D721Med (cell line): ENCODE measurements at regions not wholly inside any gene's neighbourhood (a gene's known extent, or its start where the extent isn't known, plus 50 kb on each side); places are given as distances from the start of the nearest gene placed in this dataset.

ENCODE experiments used
- DNase-seq: peaks from one replicate; pipeline ENCODE4 v3.0.0; 2011; ENCODE audit warnings: low spot score; ENCODE audit not compliant: insufficient read length
- FAIRE-seq: peaks from 2 replicates; lab custom pipeline; 2011; peaks lifted over from hg19 to GRCh38; lab: Jason Lieb, UNC
- CTCF ChIP-seq: IDR thresholded peaks from 2 replicates; pipeline ENCODE4 v1.5.1; 2012; ENCODE audit warnings: mild to moderate bottlenecking, control low read depth; ENCODE audit not compliant: insufficient read depth; ENCODE audit errors: missing control alignments

GRCh38 chr9:81370096-81370495, 319.3 kb downstream of the TLE1 start:
- no peak for TF ChIP-seq CTCF
- FAIRE-seq (no peak), DNase-seq (no peak)

DNA sequence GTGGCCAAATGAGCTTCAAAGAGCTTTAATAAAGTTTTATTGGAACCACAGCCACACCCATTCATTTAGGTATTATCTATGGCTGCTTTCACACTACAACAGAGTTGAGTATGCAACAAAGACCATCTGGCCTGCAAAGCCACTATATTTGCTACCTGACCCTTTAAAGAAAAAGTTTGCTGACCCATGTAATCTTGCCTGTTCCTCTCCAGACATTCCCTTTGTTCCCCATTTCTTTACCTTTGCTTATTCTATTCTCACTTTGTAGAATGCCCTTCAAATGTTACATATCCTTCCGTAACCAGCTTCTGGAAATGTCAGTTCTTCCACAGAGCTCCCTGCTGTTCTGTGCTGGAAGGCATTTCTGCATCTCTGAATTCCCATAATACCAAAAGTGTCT, 320.2 kb downstream of the TLE1 start:
- TF ChIP-seq CTCF: no peak
- DNase-seq (no peak), FAIRE-seq (no peak)

DNA sequence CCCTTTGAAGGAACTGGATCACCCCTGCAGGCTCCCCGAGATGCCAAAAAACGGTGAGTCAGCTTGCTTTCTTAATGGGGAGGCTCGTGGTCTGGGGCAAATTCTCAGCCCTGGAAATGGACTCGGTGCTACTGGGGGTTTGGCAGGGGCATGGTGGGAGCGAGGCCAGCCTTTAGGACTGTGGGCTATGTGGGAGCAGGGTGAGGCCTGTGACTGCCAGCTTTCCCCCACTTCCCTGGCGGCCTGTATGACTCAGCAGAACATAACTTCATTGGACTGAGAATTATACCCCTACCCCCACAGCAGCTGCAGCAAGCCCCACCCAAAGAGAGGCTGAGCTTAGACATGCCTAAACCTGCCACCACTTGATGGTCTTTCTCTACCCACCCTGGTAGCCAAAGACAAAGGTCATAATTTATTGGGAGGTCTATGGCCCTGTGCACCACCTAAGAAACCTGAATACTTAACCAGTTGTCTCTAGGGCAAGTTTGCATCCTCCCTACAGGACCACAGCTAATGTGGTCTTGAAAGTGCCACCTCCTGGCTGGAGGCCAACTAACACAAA, 325.3 kb downstream of the TLE1 start:
- DNase-seq (no peak), FAIRE-seq (no peak)
- no peak for TF ChIP-seq CTCF

GRCh38 chr9:81361296-81361695, 328.1 kb downstream of the TLE1 start:
- FAIRE-seq: no peak
- DNase-seq: no peak
- TF ChIP-seq CTCF: no peak

GRCh38 chr9:81351166-81351565, 338.2 kb downstream of the TLE1 start:
- FAIRE-seq (no peak), DNase-seq (no peak)
- no peak for TF ChIP-seq CTCF

DNA sequence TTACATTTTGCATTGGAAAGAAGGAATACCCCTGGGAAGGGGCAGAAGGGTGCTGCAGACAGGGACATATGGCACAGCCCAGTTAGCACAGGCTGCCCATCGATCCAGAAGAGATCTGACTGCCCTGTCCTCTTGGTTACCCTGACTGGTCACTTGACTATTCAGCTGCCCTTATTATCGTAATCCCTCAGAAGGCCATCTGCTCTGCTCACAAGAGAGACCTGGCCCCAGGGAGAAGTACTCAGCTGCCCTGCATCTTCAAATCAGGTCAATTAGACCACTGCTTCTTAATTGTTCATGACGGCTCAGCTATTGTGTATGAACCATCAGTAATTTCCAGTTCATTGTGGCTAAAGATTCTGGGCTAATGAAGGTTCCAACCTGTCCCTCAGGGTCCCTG, 345.0 kb downstream of the TLE1 start:
- DNase-seq: no peak
- no peak for TF ChIP-seq CTCF
- no peak for FAIRE-seq

- no peak for TF ChIP-seq CTCF
- no peak for DNase-seq
- no peak for FAIRE-seq
These were observed 353.4 kb downstream of the TLE1 start for GRCh38 chr9:81335879-81336421.
